K562 (cell line): ENCODE measurements at regions not wholly inside any gene's neighbourhood (a gene's known extent, or its start where the extent isn't known, plus 50 kb on each side); places are given as distances from the start of the nearest gene placed in this dataset.

Experiments
- ATAC-seq: fragments of 200-7000 bp; cut with Tn5 transposase; 3 replicates; pipeline ENCODE4 v1.9.1; 2020; ENCODE audit warnings: moderate library complexity
- BruUV-seq: library from RNA; stranded (reverse); fragments of 400-500 nt; replicated peaks from 2 replicates; lab custom pipeline; 2021; lab: Mats Ljungman, UMichigan
- CTCF ChIA-PET: fragments of 300-600 bp; formaldehyde crosslinking; extraction: SDS; loops from one replicate; lab custom pipeline; 2021; ENCODE audit warnings: low intra/inter-chr PET ratio; lab: Yijun Ruan, JAX
- POLR2A ChIA-PET: fragments of 300-600, 350-650 bp; sonication (Branson Sonifier 250); formaldehyde crosslinking; extraction: SDS; loops from one replicate; lab custom pipeline; 2021; ENCODE audit warnings: antibody characterized with exemption, inconsistent platforms; lab: Yijun Ruan, JAX
- DNase-seq, 4 experiments: peaks; one replicate each; pipeline versions ENCODE4 v3.0.0 to v3.0.0-alpha.2; 2011 to 2018; ENCODE audit warnings: low spot score in 3 of 4, mixed read lengths in 3 of 4; ENCODE audit errors: extremely low read depth in 1 of 4
- FAIRE-seq: peaks from 2 replicates; lab custom pipeline; 2011; peaks lifted over from hg19 to GRCh38; lab: Jason Lieb, UNC
- H2AFZ ChIP-seq: 2 replicates; pipeline ENCODE4 v1.6.0; 2011; ENCODE audit warnings: low read depth, low read length, control low read depth, inconsistent platforms
- H3K27ac ChIP-seq: fragments of 200-600 bp; 3 replicates; pipeline ENCODE4 v1.8.0; 2011; ENCODE audit warnings: low read depth, mild to moderate bottlenecking, control low read depth, inconsistent platforms, low read length, moderate library complexity, mixed read lengths; ENCODE audit errors: extremely low read depth
- H3K27me3 ChIP-seq, 2 experiments: fragments of 300-600 bp in 1 of 2; 2 replicates in 1 of 2; 3 replicates in 1 of 2; pipeline versions ENCODE4 v1.6.0 to v1.8.0; 2011; ENCODE audit warnings: inconsistent platforms in 2 of 2, low read length in 2 of 2, mild to moderate bottlenecking in 1 of 2, mixed read lengths in 1 of 2, moderate library complexity in 1 of 2; ENCODE audit not compliant: control insufficient read depth in 2 of 2, insufficient read depth in 2 of 2
- H3K36me3 ChIP-seq: fragments of 300-600 bp; 3 replicates; pipeline ENCODE4 v1.8.0; 2011; ENCODE audit warnings: mild to moderate bottlenecking, low read length, inconsistent platforms; ENCODE audit not compliant: control insufficient read depth, insufficient read depth
- H3K4me1 ChIP-seq, 2 experiments: fragments of 200-600 bp in 1 of 2; replicated peaks in 1 of 2; 2 replicates in 1 of 2; 3 replicates in 1 of 2; pipeline versions ENCODE4 v1.5.1 to v1.8.0; 2011; ENCODE audit warnings: inconsistent platforms in 2 of 2, low read length in 2 of 2, mild to moderate bottlenecking in 1 of 2, mixed read lengths in 1 of 2, moderate library complexity in 1 of 2; ENCODE audit not compliant: control insufficient read depth in 2 of 2, insufficient read depth in 2 of 2
- H3K4me2 ChIP-seq: 2 replicates; pipeline ENCODE4 v1.6.1; 2011; ENCODE audit warnings: low read length, control low read depth, inconsistent platforms, mixed read lengths; ENCODE audit not compliant: insufficient read depth
- H3K4me3 ChIP-seq: fragments of 200-600 bp; sonication (generic), shearing (Covaris generic); 2 replicates; pipeline ENCODE4 v1.5.1; 2016; ENCODE audit warnings: control low read depth, inconsistent platforms
- H3K79me2 ChIP-seq: fragments of 200-600 bp; 3 replicates; pipeline ENCODE4 v1.8.0; 2011; ENCODE audit warnings: low read length, inconsistent platforms; ENCODE audit not compliant: control insufficient read depth, insufficient read depth
- H3K9ac ChIP-seq, 2 experiments: 2 replicates each; pipeline versions ENCODE4 v1.6.0 to v1.6.1; 2011; ENCODE audit warnings: low read depth in 2 of 2, low read length in 2 of 2, control low read depth in 1 of 2, inconsistent platforms in 1 of 2, mild to moderate bottlenecking in 1 of 2, mixed read lengths in 1 of 2; ENCODE audit not compliant: insufficient read depth in 1 of 2
- H3K9me1 ChIP-seq: one replicate; pipeline ENCODE4 v1.6.0; 2011; ENCODE audit warnings: inconsistent platforms, mild to moderate bottlenecking, low read length, moderate library complexity; ENCODE audit not compliant: control insufficient read depth, insufficient read depth
- H3K9me3 ChIP-seq: replicated peaks from 2 replicates; pipeline ENCODE4 v1.5.1; 2011; ENCODE audit warnings: low read depth, low read length, inconsistent platforms; ENCODE audit not compliant: control insufficient read depth, insufficient read depth
- H4K20me1 ChIP-seq: replicated peaks from 2 replicates; pipeline ENCODE4 v1.6.1; 2011; ENCODE audit warnings: low read length, inconsistent platforms, mixed read lengths; ENCODE audit not compliant: control insufficient read depth, insufficient read depth
- SRSF1 ChIP-seq: fragments of 200-400 bp; formaldehyde crosslinking; IDR thresholded peaks from 2 replicates; pipeline ENCODE4 v1.6.1; 2017; ENCODE audit warnings: mild to moderate bottlenecking, low read depth, low read length, moderate library complexity
- THAP12 ChIP-seq: fragments of 250-450 bp; sonication (Bioruptor Pico); IDR thresholded peaks from 2 replicates; pipeline ENCODE4 v1.9.0; 2021; ENCODE audit warnings: mild to moderate bottlenecking, inconsistent platforms
- TOE1 ChIP-seq, 2 experiments: fragments of 450-650 bp in 1 of 2; sonication (generic) in 1 of 2; formaldehyde crosslinking in 1 of 2; IDR thresholded peaks; 2 replicates each; pipeline versions ENCODE4 v1.7.1 to v1.8.0; 2016 to 2022; ENCODE audit warnings: borderline replicate concordance in 2 of 2, mild to moderate bottlenecking in 2 of 2, antibody characterized with exemption in 1 of 2, inconsistent platforms in 1 of 2, low read depth in 1 of 2, missing genetic modification reagents in 1 of 2, moderate library complexity in 1 of 2
- ZNF57 ChIP-seq: fragments of 450-650 bp; formaldehyde crosslinking; IDR thresholded peaks from 2 replicates; pipeline ENCODE4 v1.4.0; 2020; ENCODE audit warnings: mild to moderate bottlenecking, moderate library complexity
- WGBS: fragments of 100-300 bp; shearing (Covaris generic); methylation state at CpG from one replicate; pipeline ENCODE4 v1.1.6; 2016; ENCODE audit warnings: low coverage, mixed read lengths; ENCODE audit not compliant: insufficient coverage; ENCODE audit errors: missing lambda C conversion rate; 5-methylcytosine and 5-hydroxymethylcytosine counted together
- in situ Hi-C: fragments of 300-500 bp; cut with MboI; formaldehyde crosslinking; loops from 4 replicates; pipeline ENCODE4 v1.15.0; 2018; ENCODE audit warnings: inconsistent platforms, mixed read lengths
- intact Hi-C: fragments of 100-400 bp; cut with micrococcal nuclease; formaldehyde crosslinking; loops from 2 replicates; pipeline ENCODE4 v1.14.2; 2022

GRCh38 chr12:87074781-87075180 is 818.6 kb upstream of the MGAT4C start:
- no peak for ATAC-seq
- H3K79me2 ChIP-seq, result no peaks in the 10 kb centered on the region
- H3K36me3 ChIP-seq, result no peaks in the 10 kb centered on the region
- BruUV-seq, result no TSS peak
- no peak for FAIRE-seq
- no peaks in the 10 kb centered on the region for H4K20me1 ChIP-seq
- no peak overlapping the region for H3K9ac ChIP-seq
- POLR2A ChIA-PET, result no interaction called here
- no peak overlapping the region for H2AFZ ChIP-seq
- no peak overlapping the region for H3K4me2 ChIP-seq
- 0% methylated on average over 2 of the region's 2 CpGs for WGBS
- in situ Hi-C loops, result no loop called here
- H3K27me3 ChIP-seq, result no peaks in the 10 kb centered on the region
- no peak overlapping the region for H3K27ac ChIP-seq
- H3K4me1 ChIP-seq, result no peaks in the 10 kb centered on the region
- intact Hi-C loops, result no loop called here
- CTCF ChIA-PET, result no interaction called here
- H3K4me3 ChIP-seq, result no peak overlapping the region
- no peak for DNase-seq
- no peaks in the 10 kb centered on the region for H3K9me1 ChIP-seq
- peaks cover 1% of the 10 kb centered on the region for H3K9me3 ChIP-seq
- TF ChIP-seq ZNF57 (CRISPR knock-in tag) (no peak), SRSF1 (no peak), THAP12 (no peak), TOE1 (IDR thresholded peaks at IDR 0.05; ENCODE audit: borderline replicate concordance) (no peak), TOE1 (CRISPR knock-in tag; IDR thresholded peaks at IDR 0.05; ENCODE audit: borderline replicate concordance, low read depth) (no peak)
